ENCODE measurements at regions not wholly inside any gene's neighbourhood (a gene's known extent, or its start where the extent isn't known, plus 50 kb on each side); places are given as distances from the start of the nearest gene placed in this dataset.

DNA sequence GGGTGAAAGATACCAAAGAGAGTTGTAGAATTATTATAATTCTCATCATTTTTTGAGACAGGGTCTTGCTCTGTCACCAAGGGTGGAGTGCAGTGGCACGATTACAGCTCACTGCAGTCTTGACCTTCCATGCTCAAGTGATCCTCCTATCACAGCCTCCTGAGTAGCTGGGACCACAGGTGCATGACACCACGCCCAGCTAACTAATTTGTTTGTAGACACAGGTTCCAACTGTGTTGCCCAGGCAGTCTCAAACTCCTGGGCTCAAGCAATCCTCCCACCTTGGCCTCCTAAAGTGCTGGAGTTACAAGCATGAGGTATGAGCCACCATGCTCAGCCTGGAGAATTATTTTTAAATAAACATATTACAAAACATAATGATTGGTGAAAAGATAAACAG lies 92.8 kb upstream of the MSH6 start:
- no peak for TF ChIP-seq CTCF (IDR thresholded peaks at IDR 0.05; ENCODE audit: extremely low read depth in 1 of 2, insufficient read depth in 1 of 2, low read depth in 1 of 2, low read length in 2 of 2)
- TF ChIP-seq POLR2A (IDR thresholded peaks at IDR 0.05; ENCODE audit: low read depth, low read length), result no peak
- no peak for TF ChIP-seq EZH2 (IDR thresholded peaks at IDR 0.05; ENCODE audit: borderline replicate concordance, low read depth, low read length, severe bottlenecking)
- TF ChIP-seq JUN (IDR thresholded peaks at IDR 0.05; ENCODE audit: borderline replicate concordance, insufficient read depth, insufficient read length, low read depth), result no peak
